ENCODE measurements at regions not wholly inside any gene's neighbourhood (a gene's known extent, or its start where the extent isn't known, plus 50 kb on each side); places are given as distances from the start of the nearest gene placed in this dataset.

DNA sequence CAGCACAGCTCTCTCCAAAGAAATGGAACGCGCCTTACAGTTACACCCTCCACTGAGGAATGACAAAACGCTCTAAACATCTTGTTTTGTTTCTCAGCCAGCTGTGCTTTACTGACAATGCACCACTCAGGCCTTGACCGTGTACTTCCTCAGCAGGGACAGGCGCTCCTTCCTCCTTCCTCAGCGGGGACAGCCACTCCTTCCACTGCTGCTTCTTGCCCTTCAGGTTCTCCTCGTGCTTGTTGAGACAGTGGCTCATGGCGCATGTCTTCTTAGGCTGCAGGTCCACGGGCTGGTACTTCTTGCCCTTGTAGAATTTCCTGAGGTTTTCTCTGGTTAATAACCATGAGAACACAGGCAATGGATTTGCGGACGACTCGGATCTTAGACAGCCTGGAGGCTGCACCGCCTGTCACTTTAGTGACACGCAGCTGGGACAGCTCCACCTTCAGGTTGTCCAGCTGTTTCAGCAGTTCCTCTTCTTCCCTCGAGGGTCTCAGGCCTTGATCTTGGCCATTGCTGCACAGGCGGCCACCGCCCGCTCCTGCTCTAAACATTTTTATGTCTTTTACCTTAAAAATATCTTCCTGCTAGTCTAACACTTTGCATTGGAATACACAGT lies 613.8 kb downstream of the BRD1 start:
- no peak for DNase-seq

- DNase-seq, result no peak
These were observed 615.2 kb downstream of the BRD1 start for GRCh38 chr22:49212466-49212865.

DNA sequence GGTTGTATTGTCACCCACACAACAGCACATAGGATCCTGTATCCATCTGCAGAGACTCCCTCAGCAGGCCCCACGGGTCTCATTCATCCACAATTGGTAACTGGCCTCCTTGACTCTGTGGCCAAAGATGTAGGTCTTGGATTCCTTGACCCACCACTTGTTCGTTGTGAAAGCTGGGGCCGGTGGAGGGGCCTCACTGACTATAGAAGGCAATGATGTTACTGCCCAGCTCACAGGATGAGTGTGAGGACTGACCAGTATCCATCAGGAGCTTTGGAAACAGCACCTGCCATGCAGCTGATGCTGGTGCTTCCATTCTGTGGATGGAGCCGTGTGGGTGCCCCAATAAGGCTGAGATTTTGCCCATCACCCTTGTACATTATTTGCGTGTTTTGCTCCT lies 615.7 kb downstream of the BRD1 start:
- DNase-seq, result no peak

- DNase-seq, result no peak
These were observed 616.5 kb downstream of the BRD1 start for GRCh38 chr22:49211176-49211575.

DNA sequence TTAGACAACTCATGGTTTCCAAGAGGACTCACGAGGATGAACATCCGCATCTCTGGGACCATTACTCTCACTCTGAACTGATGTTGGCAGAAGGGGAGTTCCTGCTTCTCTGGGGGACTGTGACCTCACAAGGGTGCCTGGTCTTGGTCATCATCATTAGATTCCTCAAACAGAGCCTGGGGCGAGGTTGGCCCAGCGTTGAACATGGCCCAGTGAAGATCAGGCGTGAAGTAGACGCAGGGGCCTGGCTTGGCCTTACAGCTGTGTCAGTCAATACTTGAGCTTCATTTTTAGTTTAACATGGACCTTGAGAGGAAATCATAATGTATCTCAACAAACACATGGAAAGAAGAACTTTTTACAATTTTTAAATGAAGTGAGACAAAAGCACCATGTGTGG lies 617.1 kb downstream of the BRD1 start:
- DNase-seq, result no peak

GRCh38 chr22:49209452-49210195 lies 618.0 kb downstream of the BRD1 start:
- no peak for DNase-seq

- DNase-seq, result no peak
These were observed 618.9 kb downstream of the BRD1 start for GRCh38 chr22:49208768-49209252.

GRCh38 chr22:49208004-49208402 lies 619.7 kb downstream of the BRD1 start:
- no peak for DNase-seq

DNA sequence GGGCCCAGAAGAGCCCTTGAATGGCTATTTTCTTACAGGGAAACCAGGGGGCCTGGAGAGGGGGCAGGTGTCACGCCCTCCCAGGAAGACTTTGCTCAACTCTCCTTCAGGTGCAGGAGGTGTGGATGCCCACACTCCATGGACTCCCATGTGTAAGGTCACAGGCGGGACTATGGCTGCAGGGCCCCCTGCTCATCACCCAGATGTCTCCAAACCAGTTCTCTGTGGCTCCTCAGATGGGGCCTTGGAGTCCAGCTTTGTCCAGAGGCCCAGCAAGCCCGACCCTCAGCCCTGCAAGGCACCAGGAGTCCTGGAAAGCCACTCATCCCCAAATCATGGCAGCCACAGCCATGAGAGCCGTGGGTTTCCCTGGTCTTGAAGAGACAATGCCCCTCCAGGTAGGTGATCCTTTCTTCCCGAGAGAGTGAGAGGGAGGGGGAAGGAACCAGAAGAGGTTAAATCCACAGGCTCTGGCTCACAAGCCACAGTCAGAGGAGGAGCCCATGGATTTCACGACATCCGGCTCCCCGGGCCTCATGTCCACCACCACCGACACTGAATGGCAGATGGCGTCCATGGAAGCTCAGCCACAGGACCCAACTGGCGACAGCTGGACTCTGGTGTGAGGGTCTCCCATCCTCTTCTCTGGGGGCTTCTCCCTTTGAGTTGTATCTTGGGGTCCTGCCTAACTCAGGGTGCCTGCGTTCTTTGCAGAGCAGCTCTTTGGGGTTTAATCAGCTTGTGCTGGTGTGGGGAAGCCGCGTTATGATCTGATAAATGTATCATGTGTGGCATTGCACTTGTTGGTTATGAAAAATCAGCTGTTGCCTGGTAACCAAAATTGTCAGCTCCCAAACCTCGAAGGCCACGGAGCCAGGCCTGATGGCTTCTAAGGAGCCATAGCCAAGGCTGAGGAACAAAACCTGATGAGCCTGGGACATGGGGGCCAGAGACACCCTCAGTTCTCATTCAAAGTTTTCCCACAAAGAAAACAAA lies 620.4 kb downstream of the BRD1 start:
- no peak for DNase-seq

GRCh38 chr22:49206281-49206680 lies 621.4 kb downstream of the BRD1 start:
- DNase-seq, result no peak

DNA sequence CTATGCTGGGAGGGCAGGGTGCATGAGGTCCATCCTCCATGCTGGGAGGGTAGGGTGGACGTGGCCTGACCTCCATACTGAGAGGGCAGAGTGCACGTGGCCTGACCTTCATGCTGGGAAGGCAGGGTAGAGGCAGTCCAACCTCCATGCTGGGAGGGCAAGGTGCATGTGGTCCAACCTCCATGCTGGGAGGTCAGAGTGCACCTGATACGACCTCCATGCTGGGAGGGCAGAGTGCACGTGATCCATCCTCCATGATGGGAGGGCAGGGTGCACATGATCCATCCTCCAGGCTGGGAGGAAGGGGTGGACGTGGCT lies 622.2 kb downstream of the BRD1 start:
- DNase-seq, result no peak

DNA sequence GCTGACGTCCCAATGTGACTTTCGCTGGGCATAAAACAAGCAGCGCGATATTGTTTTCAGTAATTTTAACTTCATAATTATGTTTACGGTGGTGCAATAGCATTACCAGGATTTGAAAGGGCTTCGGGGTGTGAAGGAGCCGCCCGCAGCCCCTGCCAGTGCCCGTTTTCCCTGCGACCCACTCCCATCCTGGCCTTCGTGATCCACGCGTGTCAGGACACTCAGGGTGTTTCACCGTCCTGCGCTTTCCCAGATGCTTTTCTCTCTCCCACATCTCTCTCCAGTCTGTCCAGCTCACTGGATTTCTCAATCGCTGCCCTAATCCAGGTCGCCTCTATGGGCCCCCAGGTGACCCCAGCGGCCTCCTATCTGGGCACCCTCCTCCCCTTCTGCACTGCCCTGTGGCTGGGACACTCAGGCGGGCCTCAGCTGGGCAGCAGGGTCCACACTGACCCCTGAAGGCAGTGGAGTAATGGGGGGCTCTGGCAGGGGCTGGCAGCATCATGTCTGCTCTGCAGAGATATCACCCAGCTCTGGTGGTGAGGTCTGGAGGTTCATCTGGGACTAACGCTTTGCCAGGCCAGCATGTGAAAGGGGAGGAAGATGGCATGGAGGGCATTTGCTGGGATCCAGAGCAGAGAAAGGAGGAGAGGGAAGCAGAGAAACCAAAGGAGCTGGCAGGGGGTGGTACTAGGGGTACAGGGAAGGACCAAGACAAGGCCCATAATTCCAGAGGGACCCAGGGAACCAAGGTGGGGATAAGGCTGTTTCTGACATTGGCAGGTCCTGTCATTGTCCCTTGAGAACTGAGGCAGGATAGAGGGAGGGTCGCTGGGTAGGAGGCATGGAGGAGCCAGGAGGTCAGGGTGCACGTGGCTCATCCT lies 622.8 kb downstream of the BRD1 start:
- no peak for DNase-seq

- DNase-seq, result no peak
These were observed 623.6 kb downstream of the BRD1 start for GRCh38 chr22:49203859-49204598.

- no peak for DNase-seq
These were observed 624.4 kb downstream of the BRD1 start for GRCh38 chr22:49203091-49203858.

- DNase-seq, result no peak
These were observed 625.4 kb downstream of the BRD1 start for GRCh38 chr22:49202226-49202625.

DNA sequence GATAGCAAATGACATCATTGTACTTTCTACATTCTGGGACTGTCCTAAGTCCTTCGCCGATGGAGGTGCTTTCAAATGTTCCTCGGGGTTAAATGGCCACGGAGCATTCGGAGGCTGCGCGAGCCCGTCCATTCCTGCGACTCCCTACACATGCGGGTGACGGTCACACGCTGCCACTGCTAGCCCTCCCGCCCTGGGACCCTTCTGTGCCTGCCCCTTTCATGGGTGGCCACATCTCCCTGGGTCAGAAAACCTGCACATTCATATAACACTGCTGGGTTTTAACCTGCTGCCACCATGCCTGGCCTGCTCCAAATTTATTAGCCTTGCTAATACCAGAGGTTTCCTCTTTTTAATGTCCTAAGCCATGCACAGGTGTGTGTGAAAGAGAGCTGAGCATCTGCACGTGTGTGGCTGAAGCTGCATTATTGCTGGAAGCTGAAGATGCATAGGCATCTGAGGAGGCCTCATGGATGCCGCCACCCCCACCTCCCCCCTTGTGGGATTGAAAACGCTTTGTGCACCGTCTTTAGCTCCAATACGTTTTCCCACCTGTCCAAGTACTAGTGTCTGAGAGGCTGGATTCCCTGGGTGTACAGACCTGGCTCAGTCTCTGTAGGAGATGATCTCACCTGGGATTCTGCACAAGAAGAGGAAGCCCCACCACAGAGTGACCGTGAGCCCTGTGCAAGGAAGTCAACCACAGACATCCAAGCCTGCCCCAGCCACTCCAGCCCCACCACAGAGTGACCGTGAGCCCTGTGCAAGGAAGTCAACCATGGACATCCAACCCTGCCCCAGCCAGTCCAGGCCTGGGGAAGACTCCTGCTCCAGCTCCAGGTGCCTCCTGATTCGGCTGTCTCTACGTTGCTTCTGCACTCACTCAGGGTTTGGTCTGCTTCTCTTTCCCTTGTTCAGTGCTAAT lies 626.4 kb downstream of the BRD1 start:
- no peak for DNase-seq

GRCh38 chr22:49199224-49199623 lies 628.4 kb downstream of the BRD1 start:
- DNase-seq, result no peak

GRCh38 chr22:49198705-49199084 lies 629.0 kb downstream of the BRD1 start:
- DNase-seq, result no peak

GRCh38 chr22:49197986-49198704 lies 629.5 kb downstream of the BRD1 start:
- DNase-seq, result no peak
